Hepatocyte (in vitro differentiated cells): ENCODE measurements at regions not wholly inside any gene's neighbourhood (a gene's known extent, or its start where the extent isn't known, plus 50 kb on each side); places are given as distances from the start of the nearest gene placed in this dataset.

ENCODE experiments used
- DNase-seq: peaks from one replicate; pipeline ENCODE4 v3.0.0-alpha.2; 2016; ENCODE audit warnings: low spot score
- H2AFZ ChIP-seq: fragments of 200-600 bp; sonication (generic); 2 replicates; pipeline ENCODE4 v1.6.0; 2016; ENCODE audit warnings: antibody characterized with exemption, mild to moderate bottlenecking
- H3K27ac ChIP-seq: fragments of 200-600 bp; sonication (generic); 2 replicates; pipeline ENCODE4 v1.5.1; 2016; ENCODE audit warnings: mild to moderate bottlenecking
- H3K27me3 ChIP-seq: fragments of 200-600 bp; sonication (generic); 2 replicates; pipeline ENCODE4 v1.6.1; 2016
- H3K36me3 ChIP-seq: fragments of 200-600 bp; sonication (generic); replicated peaks from 2 replicates; pipeline ENCODE4 v1.5.1; 2016; ENCODE audit warnings: low read depth; ENCODE audit not compliant: insufficient read depth
- H3K4me1 ChIP-seq: fragments of 200-600 bp; sonication (generic); 2 replicates; pipeline ENCODE4 v1.5.1; 2016; ENCODE audit warnings: mild to moderate bottlenecking, moderate library complexity; ENCODE audit not compliant: insufficient read depth
- H3K4me2 ChIP-seq: fragments of 200-600 bp; sonication (generic); 2 replicates; pipeline ENCODE4 v1.6.0; 2016
- H3K4me3 ChIP-seq: fragments of 200-600 bp; sonication (generic); 2 replicates; pipeline ENCODE4 v1.5.1; 2016; ENCODE audit warnings: mild to moderate bottlenecking
- H3K79me2 ChIP-seq: fragments of 200-600 bp; sonication (generic); 2 replicates; pipeline ENCODE4 v1.6.0; 2017; ENCODE audit warnings: mild to moderate bottlenecking
- H3K9me2 ChIP-seq: fragments of 200-600 bp; sonication (generic); replicated peaks from 2 replicates; pipeline ENCODE4 v1.6.0; 2017; ENCODE audit warnings: mild to moderate bottlenecking; ENCODE audit not compliant: insufficient read depth
- H3K9me3 ChIP-seq: fragments of 200-600 bp; sonication (generic); 2 replicates; pipeline ENCODE4 v1.5.1; 2016; ENCODE audit warnings: low read depth, mild to moderate bottlenecking
- H4K20me1 ChIP-seq: fragments of 200-600 bp; sonication (generic); 2 replicates; pipeline ENCODE4 v1.6.0; 2016; ENCODE audit warnings: mild to moderate bottlenecking; ENCODE audit not compliant: insufficient read depth, poor library complexity, severe bottlenecking
- CTCF ChIP-seq: fragments of 200-600 bp; sonication (generic); IDR thresholded peaks from 2 replicates; pipeline ENCODE4 v1.5.1; 2016; ENCODE audit warnings: antibody characterized with exemption, mild to moderate bottlenecking; ENCODE audit not compliant: poor library complexity
- EZH2 ChIP-seq: fragments of 200-600 bp; sonication (generic); IDR thresholded peaks from 2 replicates; pipeline ENCODE4 v1.6.1; 2016; ENCODE audit warnings: antibody characterized with exemption, mild to moderate bottlenecking, borderline replicate concordance
- EZH2phosphoT487 ChIP-seq: fragments of 200-600 bp; sonication (generic); IDR thresholded peaks from one replicate; pipeline ENCODE4 v1.6.1; 2018; ENCODE audit warnings: antibody characterized with exemption, mild to moderate bottlenecking, low read depth, moderate library complexity; ENCODE audit not compliant: unreplicated experiment, severe bottlenecking
- WGBS: methylation state at CpG from one replicate; pipeline ENCODE4 v1.1.6; 2016; ENCODE audit warnings: low lambda C conversion rate; ENCODE audit errors: missing lambda C conversion rate; 5-methylcytosine and 5-hydroxymethylcytosine counted together

DNA sequence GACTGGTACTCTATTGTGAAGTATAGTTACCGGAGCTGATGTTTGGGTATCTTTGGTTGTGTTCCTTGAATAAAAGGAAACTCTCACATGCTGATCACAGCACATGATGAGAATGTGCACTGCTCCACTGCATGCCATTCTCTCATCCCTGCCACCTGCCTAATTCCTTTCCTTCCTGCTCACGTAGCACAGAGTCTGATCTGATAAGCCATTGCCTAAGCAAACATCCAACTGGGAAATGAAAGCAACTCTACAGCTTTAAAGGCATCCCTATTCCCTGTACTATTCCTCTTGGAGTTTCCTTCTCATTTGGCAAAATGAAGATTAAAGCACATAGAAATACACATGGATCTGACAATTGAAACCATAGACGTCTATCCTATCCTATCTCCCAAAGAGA is 359.8 kb downstream of the C3orf38 start:
- Histone ChIP-seq H3K27me3 (no peaks in the 10 kb centered on the region), H3K4me2 (no peak overlapping the region), H2AFZ (no peak overlapping the region), H3K4me3 (no peak overlapping the region), H4K20me1 (no peaks in the 10 kb centered on the region), H3K79me2 (no peaks in the 10 kb centered on the region), H3K27ac (no peak overlapping the region), H3K36me3 (no peaks in the 10 kb centered on the region), H3K9me2 (no peaks in the 10 kb centered on the region), H3K9me3 (no peaks in the 10 kb centered on the region), H3K4me1 (no peaks in the 10 kb centered on the region)
- TF ChIP-seq EZH2 (no peak), CTCF (no peak), EZH2phosphoT487 (no peak)
- DNase-seq = peak; percentile 5
- WGBS = 78% methylated on average over 3 of the region's 3 CpGs

DNA sequence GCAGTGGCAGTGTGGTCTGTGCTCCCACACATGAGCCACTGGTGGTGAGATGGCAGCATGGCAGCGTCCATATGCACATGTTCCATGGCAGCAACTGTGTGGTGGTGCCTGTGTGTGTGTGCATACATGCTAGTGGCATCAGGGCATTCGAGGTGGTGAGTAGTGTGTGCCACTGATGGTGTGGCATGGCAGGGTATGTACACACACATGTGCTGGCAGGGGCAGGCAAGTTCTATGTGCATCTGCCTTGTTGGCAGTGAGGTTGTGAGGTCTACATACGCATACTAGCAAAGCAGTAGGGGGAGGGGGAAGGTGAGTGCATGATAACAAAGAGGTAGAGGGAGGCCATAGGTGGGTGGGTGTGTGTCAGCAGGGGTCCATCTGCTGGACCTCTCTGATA is 378.7 kb downstream of the C3orf38 start:
- no peak for DNase-seq
- no peak overlapping the region for H2AFZ ChIP-seq
- no peak overlapping the region for H3K4me2 ChIP-seq
- H3K27me3 ChIP-seq = no peaks in the 10 kb centered on the region
- 85% methylated on average over 3 of the region's 3 CpGs for WGBS
- H3K27ac ChIP-seq = no peak overlapping the region
- H3K4me1 ChIP-seq = no peaks in the 10 kb centered on the region
- no peak for TF ChIP-seq EZH2
- TF ChIP-seq EZH2phosphoT487 = no peak
- TF ChIP-seq CTCF = no peak
- H3K36me3 ChIP-seq = no peaks in the 10 kb centered on the region
- H3K9me3 ChIP-seq = no peaks in the 10 kb centered on the region
- no peaks in the 10 kb centered on the region for H4K20me1 ChIP-seq
- no peak overlapping the region for H3K4me3 ChIP-seq
- H3K79me2 ChIP-seq = no peaks in the 10 kb centered on the region
- H3K9me2 ChIP-seq = no peaks in the 10 kb centered on the region

GRCh38 chr3:88534534-88534933 is 384.8 kb downstream of the C3orf38 start:
- Histone ChIP-seq H3K9me2 (no peaks in the 10 kb centered on the region), H3K27me3 (no peaks in the 10 kb centered on the region), H3K36me3 (no peaks in the 10 kb centered on the region), H3K4me2 (no peak overlapping the region), H3K4me1 (no peaks in the 10 kb centered on the region), H4K20me1 (no peaks in the 10 kb centered on the region), H3K79me2 (no peaks in the 10 kb centered on the region), H3K27ac (no peak overlapping the region), H3K4me3 (no peak overlapping the region), H3K9me3 (no peaks in the 10 kb centered on the region), H2AFZ (no peak overlapping the region)
- DNase-seq = no peak
- TF ChIP-seq EZH2phosphoT487 (no peak), EZH2 (no peak)
- 83% methylated on average over 4 of the region's 4 CpGs for WGBS

DNA sequence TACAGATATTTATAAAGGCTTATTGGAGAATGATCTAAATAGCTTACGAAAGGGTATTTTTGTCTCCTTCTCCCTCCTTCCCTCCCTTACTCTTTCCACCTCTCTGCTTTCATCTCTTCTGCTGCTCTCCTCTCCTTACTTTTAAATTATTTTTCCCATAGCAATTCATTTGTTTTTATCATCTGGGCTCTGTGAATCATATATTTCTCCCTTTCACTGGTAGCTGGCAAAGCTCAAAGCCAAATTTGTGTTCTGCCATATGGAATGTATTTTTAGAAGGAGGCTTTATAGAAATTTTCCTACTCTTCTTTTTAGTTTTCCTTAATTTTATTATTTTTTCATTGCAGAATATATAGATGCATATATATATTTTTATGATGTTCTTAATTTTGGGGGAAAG is 385.8 kb downstream of the C3orf38 start:
- H3K27me3 ChIP-seq = no peaks in the 10 kb centered on the region
- no peak for DNase-seq
- no peaks in the 10 kb centered on the region for H4K20me1 ChIP-seq
- no peak overlapping the region for H3K4me3 ChIP-seq
- 86% methylated on average over 1 of the region's 1 CpG for WGBS
- H3K36me3 ChIP-seq = no peaks in the 10 kb centered on the region
- no peaks in the 10 kb centered on the region for H3K9me3 ChIP-seq
- TF ChIP-seq EZH2phosphoT487 = no peak
- no peaks in the 10 kb centered on the region for H3K79me2 ChIP-seq
- no peak overlapping the region for H3K27ac ChIP-seq
- H3K4me2 ChIP-seq = no peak overlapping the region
- no peaks in the 10 kb centered on the region for H3K4me1 ChIP-seq
- no peak overlapping the region for H2AFZ ChIP-seq
- no peaks in the 10 kb centered on the region for H3K9me2 ChIP-seq

GRCh38 chr3:88542916-88543315 is 393.2 kb downstream of the C3orf38 start:
- no peaks in the 10 kb centered on the region for H3K4me1 ChIP-seq
- H3K27ac ChIP-seq = no peak overlapping the region
- no peaks in the 10 kb centered on the region for H3K9me3 ChIP-seq
- no peak for DNase-seq
- TF ChIP-seq EZH2phosphoT487 (no peak), CTCF (no peak), EZH2 (no peak)
- no peaks in the 10 kb centered on the region for H3K27me3 ChIP-seq
- no peak overlapping the region for H2AFZ ChIP-seq
- H3K9me2 ChIP-seq = no peaks in the 10 kb centered on the region
- no peaks in the 10 kb centered on the region for H4K20me1 ChIP-seq
- no peak overlapping the region for H3K4me3 ChIP-seq
- H3K4me2 ChIP-seq = no peak overlapping the region
- H3K79me2 ChIP-seq = no peaks in the 10 kb centered on the region
- H3K36me3 ChIP-seq = no peaks in the 10 kb centered on the region
